VCaP (cell line): ENCODE measurements at regions not wholly inside any gene's neighbourhood (a gene's known extent, or its start where the extent isn't known, plus 50 kb on each side); places are given as distances from the start of the nearest gene placed in this dataset.
"Not testable (repeated sequence)": the region's sequence is repeated elsewhere in the genome, so short reads cannot be mapped to it uniquely, and the experiment has no call there.

Experiments used
- H3K27ac ChIP-seq: fragments of 450-650 bp; 2 replicates; pipeline ENCODE4 v1.5.1; 2017
- TF ChIP-seq, protein P1 (sequence below): fragments of 450-650 bp; conservative IDR thresholded peaks from 2 replicates; pipeline ENCODE4 v1.5.1; 2017; ENCODE audit warnings: mild to moderate bottlenecking, moderate library complexity

DNA sequence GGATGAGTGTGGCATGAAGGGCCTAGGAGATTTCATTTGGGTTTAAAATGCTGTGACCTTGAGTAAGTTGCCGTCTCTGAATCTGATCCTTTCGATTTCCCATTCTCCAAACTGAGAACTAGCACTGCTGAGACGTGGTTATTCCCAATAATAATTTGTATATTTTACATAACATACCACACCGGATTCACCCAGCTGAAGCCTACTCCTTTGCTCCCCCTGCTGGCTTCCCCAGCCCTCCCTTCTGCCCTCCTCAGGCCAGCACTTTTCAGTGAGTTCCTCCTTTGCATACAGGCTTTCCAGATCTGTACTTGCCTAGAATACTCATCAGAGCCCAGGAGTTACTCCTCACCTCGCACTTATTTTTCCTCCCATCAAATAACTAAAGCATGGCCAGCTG, 255.1 kb downstream of the OR4F29 start:
- H3K27ac ChIP-seq, result not testable (repeated sequence)

DNA sequence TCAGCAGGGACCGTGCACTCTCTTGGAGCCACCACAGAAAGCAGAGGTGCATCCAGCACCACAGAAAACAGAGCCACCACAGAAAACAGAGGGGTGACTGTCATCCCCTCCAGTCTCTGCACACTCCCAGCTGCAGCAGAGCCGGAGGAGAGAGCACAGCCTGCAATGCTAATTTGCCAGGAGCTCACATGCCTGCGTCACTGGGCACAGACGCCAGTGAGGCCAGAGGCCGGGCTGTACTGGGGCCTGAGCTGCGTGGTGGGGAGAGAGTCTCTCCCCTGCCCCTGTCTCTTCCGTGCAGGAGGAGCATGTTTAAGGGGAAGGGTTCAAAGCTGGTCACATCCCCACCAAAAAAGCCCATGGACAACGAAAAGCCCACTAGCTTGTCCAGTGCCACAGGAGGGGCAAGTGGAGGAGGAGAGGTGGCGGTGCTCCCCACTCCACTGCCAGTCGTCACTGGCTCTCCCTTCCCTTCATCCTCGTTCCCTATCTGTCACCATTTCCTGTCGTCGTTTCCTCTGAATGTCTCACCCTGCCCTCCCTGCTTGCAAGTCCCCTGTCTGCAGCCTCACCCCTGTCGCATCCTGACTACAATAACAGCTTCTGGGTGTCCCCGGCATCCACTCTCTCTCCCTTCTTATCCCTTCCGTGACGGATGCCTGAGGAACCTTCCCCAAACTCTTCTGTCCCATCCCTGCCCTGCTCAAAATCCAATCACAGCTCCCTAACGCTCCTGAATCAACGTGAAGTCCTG, 260.0 kb downstream of the OR4F29 start:
- not testable (repeated sequence) for H3K27ac ChIP-seq

DNA sequence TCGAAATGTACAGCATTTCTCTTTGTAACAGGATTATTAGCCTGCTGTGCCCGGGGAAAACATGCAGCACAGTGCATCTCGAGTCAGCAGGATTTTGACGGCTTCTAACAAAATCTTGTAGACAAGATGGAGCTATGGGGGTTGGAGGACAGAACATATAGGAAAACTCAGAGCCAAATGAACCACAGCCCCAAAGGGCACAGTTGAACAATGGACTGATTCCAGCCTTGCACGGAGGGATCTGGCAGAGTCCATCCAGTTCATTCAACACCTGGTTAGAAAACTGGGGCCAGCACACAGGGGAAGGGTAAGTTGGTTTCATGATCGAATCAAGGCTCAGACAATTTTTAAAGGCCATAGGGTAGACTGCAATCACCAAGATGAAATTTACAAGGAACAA, 260.8 kb downstream of the OR4F29 start:
- not testable (repeated sequence) for H3K27ac ChIP-seq

DNA sequence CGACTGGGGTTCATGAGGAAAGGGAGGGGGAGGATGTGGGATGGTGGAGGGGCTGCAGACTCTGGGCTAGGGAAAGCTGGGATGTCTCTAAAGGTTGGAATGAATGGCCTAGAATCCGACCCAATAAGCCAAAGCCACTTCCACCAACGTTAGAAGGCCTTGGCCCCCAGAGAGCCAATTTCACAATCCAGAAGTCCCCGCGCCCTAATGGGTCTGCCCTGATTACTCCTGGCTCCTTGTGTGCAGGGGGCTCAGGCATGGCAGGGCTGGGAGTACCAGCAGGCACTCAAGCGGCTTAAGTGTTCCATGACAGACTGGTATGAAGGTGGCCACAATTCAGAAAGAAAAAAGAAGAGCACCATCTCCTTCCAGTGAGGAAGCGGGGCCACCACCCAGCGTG, 261.6 kb downstream of the OR4F29 start:
- H3K27ac ChIP-seq, result not testable (repeated sequence)

DNA sequence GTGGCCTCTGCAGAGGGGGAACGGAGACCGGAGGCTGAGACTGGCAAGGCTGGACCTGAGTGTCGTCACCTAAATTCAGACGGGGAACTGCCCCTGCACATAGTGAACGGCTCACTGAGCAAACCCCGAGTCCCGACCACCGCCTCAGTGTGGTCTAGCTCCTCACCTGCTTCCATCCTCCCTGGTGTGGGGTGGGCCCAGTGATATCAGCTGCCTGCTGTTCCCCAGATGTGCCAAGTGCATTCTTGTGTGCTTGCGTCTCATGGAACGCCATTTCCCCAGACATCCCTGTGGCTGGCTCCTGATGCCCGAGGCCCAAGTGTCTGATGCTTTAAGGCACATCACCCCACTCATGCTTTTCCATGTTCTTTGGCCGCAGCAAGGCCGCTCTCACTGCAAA, 262.2 kb downstream of the OR4F29 start:
- H3K27ac ChIP-seq, result not testable (repeated sequence)

DNA sequence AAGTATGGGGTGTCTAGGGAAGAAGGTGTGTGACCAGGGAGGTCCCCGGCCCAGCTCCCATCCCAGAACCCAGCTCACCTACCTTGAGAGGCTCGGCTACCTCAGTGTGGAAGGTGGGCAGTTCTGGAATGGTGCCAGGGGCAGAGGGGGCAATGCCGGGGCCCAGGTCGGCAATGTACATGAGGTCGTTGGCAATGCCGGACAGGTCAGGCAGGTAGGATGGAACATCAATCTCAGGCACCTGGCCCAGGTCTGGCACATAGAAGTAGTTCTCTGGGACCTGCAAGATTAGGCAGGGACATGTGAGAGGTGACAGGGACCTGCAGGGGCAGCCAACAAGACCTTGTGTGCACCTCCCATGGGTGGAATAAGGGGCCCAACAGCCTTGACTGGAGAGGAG, 264.2 kb downstream of the OR4F29 start:
- H3K27ac ChIP-seq, result not testable (repeated sequence)

DNA sequence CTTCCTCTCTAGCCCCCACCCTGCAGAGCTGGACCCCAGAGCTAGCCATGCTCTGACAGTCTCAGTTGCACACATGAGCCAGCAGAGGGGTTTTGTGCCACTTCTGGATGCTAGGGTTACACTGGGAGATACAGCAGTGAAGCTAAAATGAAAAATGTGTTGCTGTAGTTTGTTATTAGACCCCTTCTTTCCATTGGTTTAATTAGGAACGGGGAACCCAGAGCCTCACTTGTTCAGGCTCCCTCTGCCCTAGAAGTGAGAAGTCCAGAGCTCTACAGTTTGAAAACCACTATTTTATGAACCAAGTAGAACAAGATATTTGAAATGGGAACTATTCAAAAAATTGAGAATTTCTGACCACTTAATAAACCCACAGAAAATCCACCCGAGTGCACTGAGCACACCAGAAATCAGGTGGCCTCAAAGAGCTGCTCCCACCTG, 264.8 kb downstream of the OR4F29 start:
- not testable (repeated sequence) for H3K27ac ChIP-seq

DNA sequence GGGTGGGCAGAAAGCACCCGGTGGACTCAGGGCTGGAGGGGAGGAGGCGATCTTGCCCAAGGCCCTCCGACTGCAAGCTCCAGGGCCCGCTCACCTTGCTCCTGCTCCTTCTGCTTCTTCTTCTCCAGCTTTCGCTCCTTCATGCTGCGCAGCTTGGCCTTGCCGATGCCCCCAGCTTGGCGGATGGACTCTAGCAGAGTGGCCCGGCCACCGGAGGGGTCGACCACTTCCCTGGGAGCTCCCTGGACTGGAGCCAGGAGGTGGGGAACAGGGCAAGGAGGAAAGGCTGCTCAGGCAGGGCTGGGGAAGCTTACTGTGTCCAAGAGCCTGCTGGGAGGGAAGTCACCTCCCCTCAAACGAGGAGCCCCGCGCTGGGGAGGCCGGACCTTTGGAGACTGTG, 265.3 kb downstream of the OR4F29 start:
- H3K27ac ChIP-seq, result not testable (repeated sequence)

DNA sequence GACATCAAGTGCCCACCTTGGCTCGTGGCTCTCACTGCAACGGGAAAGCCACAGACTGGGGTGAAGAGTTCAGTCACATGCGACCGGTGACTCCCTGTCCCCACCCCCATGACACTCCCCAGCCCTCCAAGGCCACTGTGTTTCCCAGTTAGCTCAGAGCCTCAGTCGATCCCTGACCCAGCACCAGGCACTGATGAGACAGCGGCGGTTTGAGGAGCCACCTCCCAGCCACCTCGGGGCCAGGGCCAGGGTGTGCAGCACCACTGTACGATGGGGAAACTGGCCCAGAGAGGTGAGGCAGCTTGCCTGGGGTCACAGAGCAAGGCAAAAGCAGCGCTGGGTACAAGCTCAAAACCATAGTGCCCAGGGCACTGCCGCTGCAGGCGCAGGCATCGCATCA, 266.0 kb downstream of the OR4F29 start:
- H3K27ac ChIP-seq, result not testable (repeated sequence)

DNA sequence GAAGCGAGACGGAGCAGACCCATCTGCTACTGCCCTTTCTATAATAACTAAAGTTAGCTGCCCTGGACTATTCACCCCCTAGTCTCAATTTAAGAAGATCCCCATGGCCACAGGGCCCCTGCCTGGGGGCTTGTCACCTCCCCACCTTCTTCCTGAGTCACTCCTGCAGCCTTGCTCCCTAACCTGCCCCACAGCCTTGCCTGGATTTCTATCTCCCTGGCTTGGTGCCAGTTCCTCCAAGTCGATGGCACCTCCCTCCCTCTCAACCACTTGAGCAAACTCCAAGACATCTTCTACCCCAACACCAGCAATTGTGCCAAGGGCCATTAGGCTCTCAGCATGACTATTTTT, 267.2 kb downstream of the OR4F29 start:
- H3K27ac ChIP-seq, result not testable (repeated sequence)

DNA sequence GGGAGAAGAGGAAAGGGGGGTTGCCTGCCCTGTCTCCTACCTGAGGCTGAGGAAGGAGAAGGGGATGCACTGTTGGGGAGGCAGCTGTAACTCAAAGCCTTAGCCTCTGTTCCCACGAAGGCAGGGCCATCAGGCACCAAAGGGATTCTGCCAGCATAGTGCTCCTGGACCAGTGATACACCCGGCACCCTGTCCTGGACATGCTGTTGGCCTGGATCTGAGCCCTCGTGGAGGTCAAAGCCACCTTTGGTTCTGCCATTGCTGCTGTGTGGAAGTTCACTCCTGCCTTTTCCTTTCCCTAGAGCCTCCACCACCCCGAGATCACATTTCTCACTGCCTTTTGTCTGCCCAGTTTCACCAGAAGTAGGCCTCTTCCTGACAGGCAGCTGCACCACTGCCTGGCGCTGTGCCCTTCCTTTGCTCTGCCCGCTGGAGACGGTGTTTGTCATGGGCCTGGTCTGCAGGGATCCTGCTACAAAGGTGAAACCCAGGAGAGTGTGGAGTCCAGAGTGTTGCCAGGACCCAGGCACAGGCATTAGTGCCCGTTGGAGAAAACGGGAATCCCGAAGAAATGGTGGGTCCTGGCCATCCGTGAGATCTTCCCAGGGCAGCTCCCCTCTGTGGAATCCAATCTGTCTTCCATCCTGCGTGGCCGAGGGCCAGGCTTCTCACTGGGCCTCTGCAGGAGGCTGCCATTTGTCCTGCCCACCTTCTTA, 267.7 kb downstream of the OR4F29 start:
- H3K27ac ChIP-seq, result not testable (repeated sequence)

DNA sequence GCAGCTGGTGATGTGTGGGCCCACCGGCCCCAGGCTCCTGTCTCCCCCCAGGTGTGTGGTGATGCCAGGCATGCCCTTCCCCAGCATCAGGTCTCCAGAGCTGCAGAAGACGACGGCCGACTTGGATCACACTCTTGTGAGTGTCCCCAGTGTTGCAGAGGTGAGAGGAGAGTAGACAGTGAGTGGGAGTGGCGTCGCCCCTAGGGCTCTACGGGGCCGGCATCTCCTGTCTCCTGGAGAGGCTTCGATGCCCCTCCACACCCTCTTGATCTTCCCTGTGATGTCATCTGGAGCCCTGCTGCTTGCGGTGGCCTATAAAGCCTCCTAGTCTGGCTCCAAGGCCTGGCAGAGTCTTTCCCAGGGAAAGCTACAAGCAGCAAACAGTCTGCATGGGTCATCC, 268.4 kb downstream of the OR4F29 start:
- H3K27ac ChIP-seq, result not testable (repeated sequence)

DNA sequence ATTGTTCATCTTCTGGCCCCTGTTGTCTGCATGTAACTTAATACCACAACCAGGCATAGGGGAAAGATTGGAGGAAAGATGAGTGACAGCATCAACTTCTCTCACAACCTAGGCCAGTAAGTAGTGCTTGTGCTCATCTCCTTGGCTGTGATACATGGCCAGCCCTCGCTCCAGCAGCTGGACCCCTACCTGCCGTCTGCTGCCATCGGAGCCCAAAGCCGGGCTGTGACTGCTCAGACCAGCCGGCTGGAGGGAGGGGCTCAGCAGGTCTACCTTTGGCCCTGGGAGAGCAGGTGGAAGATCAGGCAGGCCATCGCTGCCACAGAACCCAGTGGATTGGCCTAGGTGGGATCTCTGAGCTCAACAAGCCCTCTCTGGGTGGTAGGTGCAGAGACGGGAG, 268.8 kb downstream of the OR4F29 start:
- H3K27ac ChIP-seq, result not testable (repeated sequence)

DNA sequence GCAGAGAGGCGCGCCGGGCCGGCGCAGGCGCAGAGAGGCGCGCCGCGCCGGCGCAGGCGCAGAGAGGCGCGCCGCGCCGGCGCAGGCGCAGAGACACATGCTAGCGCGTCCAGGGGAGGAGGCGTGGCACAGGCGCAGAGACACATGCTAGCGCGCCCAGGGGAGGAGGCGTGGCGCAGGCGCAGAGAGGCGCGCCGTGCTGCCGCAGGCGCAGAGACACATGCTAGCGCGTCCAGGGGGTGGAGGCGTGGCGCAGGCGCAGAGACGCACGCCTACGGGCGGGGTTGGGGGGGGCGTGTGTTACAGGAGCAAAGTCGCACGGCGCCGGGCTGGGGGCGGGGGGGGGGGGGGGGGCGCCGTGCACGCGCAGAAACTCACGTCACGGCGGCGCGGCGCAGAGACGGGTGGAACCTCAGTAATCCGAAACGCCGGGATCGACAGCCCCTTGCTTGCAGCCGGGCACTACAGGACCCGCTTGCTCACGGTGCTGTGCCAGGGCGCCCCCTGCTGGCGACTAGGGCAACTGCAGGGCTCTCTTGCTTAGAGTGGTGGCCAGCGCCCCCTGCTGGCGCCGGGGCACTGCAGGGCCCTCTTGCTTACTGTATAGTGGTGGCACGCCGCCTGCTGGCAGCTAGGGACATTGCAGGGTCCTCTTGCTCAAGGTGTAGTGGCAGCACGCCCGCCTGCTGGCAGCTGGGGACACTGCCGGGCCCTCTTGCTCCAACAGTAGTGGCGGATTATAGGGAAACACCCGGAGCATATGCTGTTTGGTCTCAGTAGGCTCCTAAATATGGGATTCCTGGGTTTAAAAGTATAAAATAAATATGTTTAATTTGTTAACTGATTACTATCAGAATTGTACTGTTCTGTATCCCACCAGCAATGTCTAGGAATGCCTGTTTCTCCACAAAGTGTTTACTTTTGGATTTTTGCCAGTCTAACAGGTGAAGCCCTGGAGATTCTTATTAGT, 269.9 kb downstream of the OR4F29 start:
- not testable (repeated sequence) for H3K27ac ChIP-seq
- TF ChIP-seq, protein P1, sequence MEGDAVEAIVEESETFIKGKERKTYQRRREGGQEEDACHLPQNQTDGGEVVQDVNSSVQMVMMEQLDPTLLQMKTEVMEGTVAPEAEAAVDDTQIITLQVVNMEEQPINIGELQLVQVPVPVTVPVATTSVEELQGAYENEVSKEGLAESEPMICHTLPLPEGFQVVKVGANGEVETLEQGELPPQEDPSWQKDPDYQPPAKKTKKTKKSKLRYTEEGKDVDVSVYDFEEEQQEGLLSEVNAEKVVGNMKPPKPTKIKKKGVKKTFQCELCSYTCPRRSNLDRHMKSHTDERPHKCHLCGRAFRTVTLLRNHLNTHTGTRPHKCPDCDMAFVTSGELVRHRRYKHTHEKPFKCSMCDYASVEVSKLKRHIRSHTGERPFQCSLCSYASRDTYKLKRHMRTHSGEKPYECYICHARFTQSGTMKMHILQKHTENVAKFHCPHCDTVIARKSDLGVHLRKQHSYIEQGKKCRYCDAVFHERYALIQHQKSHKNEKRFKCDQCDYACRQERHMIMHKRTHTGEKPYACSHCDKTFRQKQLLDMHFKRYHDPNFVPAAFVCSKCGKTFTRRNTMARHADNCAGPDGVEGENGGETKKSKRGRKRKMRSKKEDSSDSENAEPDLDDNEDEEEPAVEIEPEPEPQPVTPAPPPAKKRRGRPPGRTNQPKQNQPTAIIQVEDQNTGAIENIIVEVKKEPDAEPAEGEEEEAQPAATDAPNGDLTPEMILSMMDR, result peak; percentile 39

DNA sequence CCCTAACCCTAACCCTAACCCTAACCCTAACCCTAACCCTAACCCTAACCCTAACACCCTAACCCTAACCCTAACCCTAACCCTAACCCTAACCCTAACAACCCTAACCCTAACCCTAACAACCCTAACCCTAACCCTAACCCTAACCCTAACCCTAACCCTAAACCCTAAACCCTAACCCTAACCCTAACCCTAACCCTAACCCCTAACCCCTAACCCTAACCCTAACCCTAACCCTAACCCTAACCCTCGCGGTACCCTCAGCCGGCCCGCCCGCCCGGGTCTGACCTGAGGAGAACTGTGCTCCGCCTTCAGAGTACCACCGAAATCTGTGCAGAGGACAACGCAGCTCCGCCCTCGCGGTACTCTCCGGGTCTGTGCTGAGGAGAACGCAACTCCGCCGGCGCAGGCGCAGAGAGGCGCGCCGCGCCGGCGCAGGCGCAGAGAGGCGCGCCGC, 270.7 kb downstream of the OR4F29 start:
- not testable (repeated sequence) for H3K27ac ChIP-seq

DNA sequence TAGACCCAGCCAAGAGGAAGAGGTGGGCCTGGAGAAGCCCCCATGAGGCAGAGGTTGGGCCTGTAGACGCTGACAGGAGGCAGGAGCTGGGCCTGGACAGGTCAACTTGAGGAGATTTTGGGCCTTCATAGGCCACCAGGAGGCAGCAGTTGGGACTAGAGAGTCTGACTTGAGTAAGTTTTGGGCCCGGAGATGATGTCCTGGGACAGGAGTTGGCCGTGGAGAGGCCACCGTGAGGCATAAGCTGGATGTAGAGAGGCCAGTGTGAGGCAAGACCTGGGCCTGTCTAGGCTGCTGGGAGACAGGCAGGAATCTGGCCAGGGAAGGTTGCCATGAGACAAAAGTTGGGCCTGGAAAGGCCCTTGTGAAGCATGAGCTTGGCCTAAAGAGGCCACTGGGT, 312.6 kb downstream of the OR4F29 start:
- H3K27ac ChIP-seq, result not testable (repeated sequence)

DNA sequence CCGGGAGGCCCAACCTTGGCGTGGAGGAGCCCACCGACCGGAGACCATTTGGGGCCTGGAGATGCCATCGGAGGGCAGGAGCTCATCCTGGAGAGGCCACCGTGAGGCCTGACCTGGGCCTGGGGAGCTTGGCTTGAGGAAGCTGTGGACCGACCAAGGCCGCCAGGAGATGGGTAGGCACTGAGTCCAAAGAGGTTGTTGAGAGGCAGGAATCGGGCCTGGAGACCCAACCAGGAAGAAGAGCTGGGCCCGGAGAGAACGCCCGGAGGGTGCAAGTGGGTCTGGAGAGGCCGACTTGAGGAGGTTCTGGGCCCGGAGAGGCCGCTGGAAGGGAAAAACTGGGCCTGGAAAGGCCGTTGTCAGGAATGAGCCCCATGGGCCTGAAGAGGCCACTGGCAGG, 313.8 kb downstream of the OR4F29 start:
- not testable (repeated sequence) for H3K27ac ChIP-seq

DNA sequence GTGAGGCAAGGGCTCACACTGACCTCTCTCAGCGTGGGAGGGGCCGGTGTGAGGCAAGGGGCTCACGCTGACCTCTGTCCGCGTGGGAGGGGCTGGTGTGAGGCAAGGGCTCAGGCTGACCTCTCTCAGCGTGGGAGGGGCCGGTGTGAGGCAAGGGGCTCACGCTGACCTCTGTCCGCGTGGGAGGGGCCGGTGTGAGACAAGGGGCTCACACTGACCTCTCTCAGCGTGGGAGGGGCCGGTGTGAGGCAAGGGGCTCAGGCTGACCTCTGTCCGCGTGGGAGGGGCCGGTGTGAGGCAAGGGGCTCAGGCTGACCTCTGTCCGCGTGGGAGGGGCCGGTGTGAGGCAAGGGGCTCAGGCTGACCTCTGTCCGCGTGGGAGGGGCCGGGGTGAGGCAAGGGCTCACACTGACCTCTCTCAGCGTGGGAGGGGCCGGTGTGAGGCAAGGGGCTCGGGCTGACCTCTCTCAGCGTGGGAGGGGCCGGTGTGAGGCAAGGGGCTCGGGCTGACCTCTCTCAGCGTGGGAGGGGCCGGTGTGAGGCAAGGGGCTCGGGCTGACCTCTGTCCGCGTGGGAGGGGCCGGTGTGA, 315.0 kb downstream of the OR4F29 start:
- not testable (repeated sequence) for H3K27ac ChIP-seq

DNA sequence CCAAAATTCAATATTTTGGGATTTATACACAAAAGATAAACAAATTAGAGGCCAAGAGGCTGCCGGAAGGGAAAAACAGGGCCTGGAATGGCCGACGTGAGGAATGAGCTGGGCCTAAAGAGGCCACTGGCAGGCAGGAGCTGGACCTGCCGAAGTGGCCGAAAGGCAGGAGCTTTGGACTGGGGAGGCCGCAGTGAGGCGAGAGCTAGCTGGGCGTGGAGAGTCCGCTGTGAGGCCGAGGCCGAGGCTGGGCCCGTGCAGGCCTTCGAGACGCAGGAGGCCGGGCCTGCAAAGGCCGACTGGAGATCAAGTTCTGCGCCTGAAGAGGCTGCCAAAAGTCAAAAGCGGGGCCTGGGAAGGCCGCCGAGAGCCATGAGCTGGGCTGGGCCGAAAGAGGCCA, 316.5 kb downstream of the OR4F29 start:
- H3K27ac ChIP-seq, result not testable (repeated sequence)

DNA sequence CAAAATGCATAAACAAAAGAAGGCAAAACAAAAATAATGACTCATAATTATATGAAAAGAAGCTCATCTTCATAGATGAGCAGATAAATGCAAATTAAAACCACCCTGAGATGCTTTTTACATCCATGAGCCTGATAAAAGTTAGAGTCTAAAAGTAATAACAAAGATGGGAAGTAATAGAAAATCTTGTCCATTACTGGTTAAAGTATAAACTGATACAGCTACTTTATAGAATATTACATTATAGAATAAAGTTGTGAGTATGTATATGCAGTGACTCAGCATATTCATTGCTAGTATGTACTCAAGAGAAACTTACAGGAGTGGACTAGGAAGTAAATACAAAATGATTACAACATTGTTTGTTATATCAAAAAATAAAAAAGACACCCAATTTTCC, 333.0 kb downstream of the OR4F29 start:
- H3K27ac ChIP-seq, result not testable (repeated sequence)
